Panc1 (cell line): ENCODE measurements at regions not wholly inside any gene's neighbourhood (a gene's known extent, or its start where the extent isn't known, plus 50 kb on each side); places are given as distances from the start of the nearest gene placed in this dataset.
"Not testable (repeated sequence)": the region's sequence is repeated elsewhere in the genome, so short reads cannot be mapped to it uniquely, and the experiment has no call there.

Experiments
- ATAC-seq: fragments of 200-7000 bp; cut with Tn5 transposase; 2 replicates; pipeline ENCODE4 v1.9.1; 2020; ENCODE audit warnings: mild to moderate bottlenecking, moderate library complexity
- BruUV-seq: library from RNA; stranded (reverse); fragments of 400-500 nt; replicated peaks from 2 replicates; lab custom pipeline; 2021; lab: Mats Ljungman, UMichigan
- CTCF ChIA-PET: fragments of 300-600 bp; sonication (Branson Sonifier 250); formaldehyde crosslinking; loops from one replicate; lab custom pipeline; 2022; ENCODE audit warnings: antibody characterized with exemption; lab: Charles Lee
- POLR2A ChIA-PET: fragments of 300-600 bp; sonication (Branson Sonifier 250); formaldehyde crosslinking; loops from one replicate; lab custom pipeline; 2022; ENCODE audit warnings: antibody characterized with exemption; lab: Charles Lee
- DNase-seq: peaks from one replicate; pipeline ENCODE4 v3.0.0-alpha.2; 2010; ENCODE audit warnings: low read depth, low spot score
- H3K27ac ChIP-seq: 2 replicates; pipeline ENCODE4 v1.5.1; 2011; ENCODE audit warnings: mild to moderate bottlenecking, low read length, inconsistent platforms
- H3K27me3 ChIP-seq: fragments of 200-500 bp; sonication (Bioruptor generic); 2 replicates; pipeline ENCODE4 v1.6.0; 2014; ENCODE audit warnings: low read length, inconsistent platforms; ENCODE audit not compliant: control insufficient read depth, insufficient read depth
- H3K36me3 ChIP-seq: fragments of 200-500 bp; sonication (Bioruptor generic); 2 replicates; pipeline ENCODE4 v1.5.1; 2014; ENCODE audit warnings: inconsistent platforms, mild to moderate bottlenecking, low read length, moderate library complexity; ENCODE audit not compliant: control insufficient read depth, insufficient read depth
- H3K4me1 ChIP-seq: 2 replicates; pipeline ENCODE4 v1.5.1; 2011; ENCODE audit warnings: inconsistent platforms, mild to moderate bottlenecking, low read length, moderate library complexity; ENCODE audit not compliant: control insufficient read depth, insufficient read depth
- H3K4me3 ChIP-seq, 2 experiments: 2 replicates each; pipeline ENCODE4 v1.5.1; 2011 to 2012; ENCODE audit warnings: low read depth in 2 of 2, low read length in 2 of 2, mild to moderate bottlenecking in 2 of 2, inconsistent platforms in 1 of 2, moderate library complexity in 1 of 2
- H3K9me3 ChIP-seq: fragments of 200-500 bp; sonication (Bioruptor generic); 2 replicates; pipeline ENCODE4 v1.5.1; 2014; ENCODE audit warnings: low read depth, mild to moderate bottlenecking, inconsistent platforms, low read length, moderate library complexity; ENCODE audit not compliant: control insufficient read depth, insufficient read depth
- POLR2AphosphoS5 ChIP-seq: IDR thresholded peaks from 2 replicates; pipeline ENCODE4 v1.6.1; 2012; ENCODE audit warnings: mild to moderate bottlenecking, low read depth, low read length, moderate library complexity
- SIN3A ChIP-seq: IDR thresholded peaks from 2 replicates; pipeline ENCODE4 v1.6.1; 2012; ENCODE audit warnings: low read depth, mild to moderate bottlenecking, low read length, moderate library complexity, borderline replicate concordance; ENCODE audit not compliant: insufficient read depth
- TCF7L2 ChIP-seq: IDR thresholded peaks from 2 replicates; pipeline ENCODE4 v1.6.1; 2011; ENCODE audit warnings: mild to moderate bottlenecking, low read depth, low read length, inconsistent platforms
- in situ Hi-C: cut with HindIII; loops from 2 replicates; pipeline ENCODE4 v1.10.0; 2016; ENCODE audit warnings: low sequenced_read_pairs, low pct_unique_long_range_greater_than_20kb
- intact Hi-C: fragments of 100-400 bp; cut with micrococcal nuclease; formaldehyde crosslinking; loops from one replicate; pipeline ENCODE4 v1.10.0; 2022; ENCODE audit not compliant: unreplicated experiment
- TF ChIP-seq, protein P1 (sequence below), 2 experiments: IDR thresholded peaks; 2 replicates each; pipeline ENCODE4 v1.6.1; 2011 to 2012; ENCODE audit warnings: low read depth in 2 of 2, control low read depth in 1 of 2, low read length in 1 of 2, mild to moderate bottlenecking in 1 of 2, moderate library complexity in 1 of 2; ENCODE audit not compliant: insufficient read depth in 1 of 2
- TF ChIP-seq, protein P2 (sequence below): fragments of 450-650 bp; IDR thresholded peaks from 2 replicates; pipeline ENCODE4 v1.5.1; 2017; ENCODE audit warnings: mild to moderate bottlenecking

DNA sequence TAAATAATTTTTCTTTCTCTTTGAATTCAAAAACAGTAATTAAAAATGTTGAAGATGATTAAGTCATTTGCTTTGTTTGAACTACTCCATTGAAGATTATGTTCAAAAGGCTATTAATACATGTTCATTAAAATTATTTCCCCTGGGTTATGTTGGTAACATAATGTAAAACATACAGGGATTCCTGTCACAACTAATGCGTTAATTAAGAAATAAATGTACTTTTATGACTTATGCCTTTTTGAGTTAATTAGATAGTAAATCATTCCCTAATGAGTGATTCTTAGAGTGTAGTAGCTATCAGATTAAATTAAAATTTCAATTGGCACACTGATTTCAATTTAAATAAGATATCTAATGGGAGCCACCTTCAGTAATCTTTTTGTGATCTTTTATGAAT is 549.1 kb downstream of the ANKRD50 start:
- intact Hi-C loops (no loop called here), in situ Hi-C loops (no loop called here)
- H3K27me3 ChIP-seq, result no peaks in the 10 kb centered on the region
- no peak overlapping the region for H3K27ac ChIP-seq
- BruUV-seq, result no TSS peak
- no peaks in the 10 kb centered on the region for H3K4me1 ChIP-seq
- no peak overlapping the region for H3K4me3 ChIP-seq
- POLR2A ChIA-PET, result no interaction called here
- DNase-seq (no peak), ATAC-seq (no peak)
- TF ChIP-seq, protein P1, sequence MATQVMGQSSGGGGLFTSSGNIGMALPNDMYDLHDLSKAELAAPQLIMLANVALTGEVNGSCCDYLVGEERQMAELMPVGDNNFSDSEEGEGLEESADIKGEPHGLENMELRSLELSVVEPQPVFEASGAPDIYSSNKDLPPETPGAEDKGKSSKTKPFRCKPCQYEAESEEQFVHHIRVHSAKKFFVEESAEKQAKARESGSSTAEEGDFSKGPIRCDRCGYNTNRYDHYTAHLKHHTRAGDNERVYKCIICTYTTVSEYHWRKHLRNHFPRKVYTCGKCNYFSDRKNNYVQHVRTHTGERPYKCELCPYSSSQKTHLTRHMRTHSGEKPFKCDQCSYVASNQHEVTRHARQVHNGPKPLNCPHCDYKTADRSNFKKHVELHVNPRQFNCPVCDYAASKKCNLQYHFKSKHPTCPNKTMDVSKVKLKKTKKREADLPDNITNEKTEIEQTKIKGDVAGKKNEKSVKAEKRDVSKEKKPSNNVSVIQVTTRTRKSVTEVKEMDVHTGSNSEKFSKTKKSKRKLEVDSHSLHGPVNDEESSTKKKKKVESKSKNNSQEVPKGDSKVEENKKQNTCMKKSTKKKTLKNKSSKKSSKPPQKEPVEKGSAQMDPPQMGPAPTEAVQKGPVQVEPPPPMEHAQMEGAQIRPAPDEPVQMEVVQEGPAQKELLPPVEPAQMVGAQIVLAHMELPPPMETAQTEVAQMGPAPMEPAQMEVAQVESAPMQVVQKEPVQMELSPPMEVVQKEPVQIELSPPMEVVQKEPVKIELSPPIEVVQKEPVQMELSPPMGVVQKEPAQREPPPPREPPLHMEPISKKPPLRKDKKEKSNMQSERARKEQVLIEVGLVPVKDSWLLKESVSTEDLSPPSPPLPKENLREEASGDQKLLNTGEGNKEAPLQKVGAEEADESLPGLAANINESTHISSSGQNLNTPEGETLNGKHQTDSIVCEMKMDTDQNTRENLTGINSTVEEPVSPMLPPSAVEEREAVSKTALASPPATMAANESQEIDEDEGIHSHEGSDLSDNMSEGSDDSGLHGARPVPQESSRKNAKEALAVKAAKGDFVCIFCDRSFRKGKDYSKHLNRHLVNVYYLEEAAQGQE (IDR thresholded peaks at IDR 0.05; ENCODE audit: insufficient read depth in 1 of 2, low read depth in 2 of 2, low read length in 1 of 2), result no peak
- no peak for TF ChIP-seq TCF7L2
- no peak for TF ChIP-seq POLR2AphosphoS5
- no peak for TF ChIP-seq SIN3A
- TF ChIP-seq, protein P2, sequence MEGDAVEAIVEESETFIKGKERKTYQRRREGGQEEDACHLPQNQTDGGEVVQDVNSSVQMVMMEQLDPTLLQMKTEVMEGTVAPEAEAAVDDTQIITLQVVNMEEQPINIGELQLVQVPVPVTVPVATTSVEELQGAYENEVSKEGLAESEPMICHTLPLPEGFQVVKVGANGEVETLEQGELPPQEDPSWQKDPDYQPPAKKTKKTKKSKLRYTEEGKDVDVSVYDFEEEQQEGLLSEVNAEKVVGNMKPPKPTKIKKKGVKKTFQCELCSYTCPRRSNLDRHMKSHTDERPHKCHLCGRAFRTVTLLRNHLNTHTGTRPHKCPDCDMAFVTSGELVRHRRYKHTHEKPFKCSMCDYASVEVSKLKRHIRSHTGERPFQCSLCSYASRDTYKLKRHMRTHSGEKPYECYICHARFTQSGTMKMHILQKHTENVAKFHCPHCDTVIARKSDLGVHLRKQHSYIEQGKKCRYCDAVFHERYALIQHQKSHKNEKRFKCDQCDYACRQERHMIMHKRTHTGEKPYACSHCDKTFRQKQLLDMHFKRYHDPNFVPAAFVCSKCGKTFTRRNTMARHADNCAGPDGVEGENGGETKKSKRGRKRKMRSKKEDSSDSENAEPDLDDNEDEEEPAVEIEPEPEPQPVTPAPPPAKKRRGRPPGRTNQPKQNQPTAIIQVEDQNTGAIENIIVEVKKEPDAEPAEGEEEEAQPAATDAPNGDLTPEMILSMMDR, result no peak
- no peaks in the 10 kb centered on the region for H3K36me3 ChIP-seq
- H3K9me3 ChIP-seq, result no peaks in the 10 kb centered on the region
- CTCF ChIA-PET, result interaction anchor here (0.7 kb wide), 1 partner anchor 1455 kb away, joined by 4 read pairs; no protein-coding TSS in a partner anchor

DNA sequence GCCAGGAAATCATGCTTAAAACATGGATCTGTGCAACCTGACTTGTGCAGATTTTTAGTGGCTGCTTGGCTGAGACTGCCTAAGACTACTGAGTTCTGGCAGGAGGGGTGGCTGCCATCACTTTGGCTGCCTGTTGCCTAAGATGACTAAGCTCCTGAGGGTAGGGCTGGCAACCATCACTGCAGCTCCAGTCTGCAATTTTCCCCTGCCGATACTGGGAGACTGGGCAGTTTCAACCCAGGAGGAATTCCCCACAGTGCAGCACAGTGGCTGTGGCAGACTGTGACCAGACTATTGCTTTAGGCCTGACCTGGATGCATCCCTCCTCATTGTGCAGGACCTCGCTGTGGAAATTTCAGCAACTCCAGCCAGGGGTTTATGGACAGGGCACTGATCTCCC is 544.9 kb downstream of the ANKRD50 start:
- in situ Hi-C loops (no loop called here), intact Hi-C loops (no loop called here)
- H3K4me3 ChIP-seq, result no peak overlapping the region
- BruUV-seq, result no TSS peak
- no peaks in the 10 kb centered on the region for H3K36me3 ChIP-seq
- DNase-seq (no peak), ATAC-seq (no peak)
- H3K27me3 ChIP-seq, result no peaks in the 10 kb centered on the region
- H3K9me3 ChIP-seq, result no peaks in the 10 kb centered on the region
- H3K4me1 ChIP-seq, result no peaks in the 10 kb centered on the region
- ChIA-PET POLR2A (no interaction called here), CTCF (no interaction called here)
- no peak overlapping the region for H3K27ac ChIP-seq
- TF ChIP-seq, protein P2, result no peak
- TF ChIP-seq, protein P1 (IDR thresholded peaks at IDR 0.05; ENCODE audit: insufficient read depth in 1 of 2, low read depth in 2 of 2, low read length in 1 of 2), result no peak
- TF ChIP-seq POLR2AphosphoS5, result no peak
- TF ChIP-seq SIN3A, result no peak
- TF ChIP-seq TCF7L2, result no peak

DNA sequence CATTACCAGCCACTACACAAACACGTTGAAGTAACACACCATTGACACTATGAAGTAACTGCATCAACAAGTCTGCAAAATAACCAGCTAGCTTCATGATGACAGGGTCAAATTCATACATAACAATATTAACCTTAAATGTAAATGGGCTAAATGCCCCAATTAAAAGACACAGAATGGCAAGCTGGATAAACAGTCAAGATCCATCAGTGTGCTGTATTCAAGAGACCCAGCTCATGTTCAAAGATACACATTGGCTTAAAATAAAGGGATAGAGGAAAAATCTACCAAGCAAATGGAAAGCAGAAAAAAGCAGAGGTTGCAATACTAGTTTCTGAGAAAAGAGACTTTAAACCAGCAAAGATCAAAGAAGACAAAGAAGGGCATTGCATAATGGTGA is 543.0 kb downstream of the ANKRD50 start:
- intact Hi-C loops, ATAC-seq, BruUV-seq, DNase-seq, POLR2A ChIA-PET, H3K27me3 ChIP-seq, H3K9me3 ChIP-seq, CTCF ChIA-PET, H3K4me1 ChIP-seq, H3K36me3 ChIP-seq, H3K27ac ChIP-seq, H3K4me3 ChIP-seq, in situ Hi-C loops: not testable (repeated sequence)
